Ovary (tissue), 7 donors: ENCODE measurements at regions not wholly inside any gene's neighbourhood (a gene's known extent, or its start where the extent isn't known, plus 50 kb on each side); places are given as distances from the start of the nearest gene placed in this dataset.
"Not testable (repeated sequence)": the region's sequence is repeated elsewhere in the genome, so short reads cannot be mapped to it uniquely, and the experiment has no call there.

ENCODE experiments used
- DNase-seq, 5 donors: peaks; one replicate each; pipeline ENCODE4 v3.0.0-alpha.2; 2019 to 2020
- H3K27ac ChIP-seq, 2 donors: fragments of 200-600 bp; one replicate each; pipeline versions ENCODE4 v1.5.1 to v1.8.0; 2019 to 2022
- H3K27me3 ChIP-seq: fragments of 200-600 bp; one replicate; pipeline ENCODE4 v1.8.0; 2022
- H3K36me3 ChIP-seq: fragments of 200-600 bp; sonication (generic); one replicate; pipeline ENCODE4 v1.5.1; 2019
- H3K4me1 ChIP-seq: one replicate; pipeline ENCODE4 v1.8.1; 2013; ENCODE audit warnings: mild to moderate bottlenecking, moderate library complexity; ENCODE audit not compliant: insufficient read depth
- H3K4me3 ChIP-seq: fragments of 200-600 bp; sonication (generic); one replicate; pipeline ENCODE4 v1.5.1; 2017
- H3K9me3 ChIP-seq, 2 donors: fragments of 200-600 bp in 1 of 2; sonication (generic) in 1 of 2; one replicate each; pipeline versions ENCODE4 v1.5.1 to v1.8.1; 2013 to 2019; ENCODE audit warnings: mild to moderate bottlenecking in 1 of 2, moderate library complexity in 1 of 2
- CTCF ChIP-seq, 3 donors: fragments of 450-650 bp in 2 of 3; fragments of 200-600 bp in 1 of 3; IDR thresholded peaks; one replicate each; pipeline versions ENCODE4 v1.5.1 to v1.8.0; 2016 to 2022; ENCODE audit warnings: antibody characterized with exemption in 3 of 3, mild to moderate bottlenecking in 1 of 3
- EP300 ChIP-seq: sonication (generic); formaldehyde crosslinking; IDR thresholded peaks from one replicate; pipeline ENCODE4 v1.6.1; 2017; ENCODE audit warnings: antibody characterized with exemption
- POLR2A ChIP-seq: fragments of 450-650 bp; IDR thresholded peaks from one replicate; pipeline ENCODE4 v1.6.1; 2017; ENCODE audit warnings: antibody characterized with exemption, mild to moderate bottlenecking, moderate library complexity
- WGBS, 3 donors: extraction: QIAGEN DNeasy Blood & Tissue Kit in 1 of 3; methylation state at CpG; one replicate each; pipeline versions ENCODE4 v1.1.5 to v1.1.7; 2013 to 2017; 5-methylcytosine and 5-hydroxymethylcytosine counted together
- intact Hi-C, 4 donors: fragments of 100-400 bp; cut with DNase I; formaldehyde crosslinking; loops; one replicate each; pipeline versions ENCODE4 v1.11.0 to v1.15.1; 2022 to 2023
- donor health status: DM: no; HTN: no; CAD: no; lungs with moderate emphysema.
- donor health status: DM: no; HTN: no; CAD: no.
- donor health status: Bipolar disorder and iron deficiency.
- donor health status: DM: no; HTN: no; CAD: no.
- donor health status: DM: yes; HTN: yes; CAD: no.

GRCh38 chrX:130545796-130546195 lies 144.0 kb downstream of the RBMX2 start:
- H3K36me3 ChIP-seq, result no peaks in the 10 kb centered on the region
- H3K27ac ChIP-seq, result no peak overlapping the region
- no peaks in the 10 kb centered on the region for H3K27me3 ChIP-seq
- no peak for DNase-seq
- no peak overlapping the region for H3K4me3 ChIP-seq
- intact Hi-C loops, result no loop called here
- no peaks in the 10 kb centered on the region for H3K4me1 ChIP-seq
- H3K9me3 ChIP-seq, result no peaks in the 10 kb centered on the region
- WGBS, 3 donors, result 76 to 84% (median 82%) methylated on average over 2 of the region's 2 CpGs
- TF ChIP-seq EP300 (no peak), POLR2A (no peak), CTCF (IDR thresholded peaks at IDR 0.05) (no peak)

GRCh38 chrX:130549382-130549781 lies 147.6 kb downstream of the RBMX2 start:
- WGBS, 3 donors, result 44 to 50% (median 46%) methylated on average over 5 of the region's 5 CpGs
- H3K36me3 ChIP-seq, intact Hi-C loops: not testable (repeated sequence)

GRCh38 chrX:130550351-130550750 lies 148.6 kb downstream of the RBMX2 start:
- Histone ChIP-seq H3K27me3 (no peaks in the 10 kb centered on the region), H3K27ac (no peak overlapping the region), H3K9me3 (no peaks in the 10 kb centered on the region), H3K4me1 (no peaks in the 10 kb centered on the region), H3K4me3 (no peak overlapping the region), H3K36me3 (no peaks in the 10 kb centered on the region)
- WGBS, 3 donors, result 56 to 69% (median 69%) methylated on average over 2 of the region's 2 CpGs
- TF ChIP-seq CTCF (IDR thresholded peaks at IDR 0.05), result no peak
- no peak for DNase-seq
- intact Hi-C loops, result no loop called here

More at GRCh38 chrX:130549382-130549781, 147.6 kb downstream of the RBMX2 start:
- not testable (repeated sequence) for H3K9me3 ChIP-seq, H3K27ac ChIP-seq, H3K4me3 ChIP-seq, DNase-seq, H3K4me1 ChIP-seq, H3K27me3 ChIP-seq

- Histone ChIP-seq H3K36me3 (no peaks in the 10 kb centered on the region), H3K27ac (no peak overlapping the region), H3K4me3 (no peak overlapping the region), H3K9me3 (no peaks in the 10 kb centered on the region), H3K4me1 (no peaks in the 10 kb centered on the region), H3K27me3 (no peaks in the 10 kb centered on the region)
- DNase-seq, result no peak
- intact Hi-C loops, result no loop called here
- TF ChIP-seq CTCF (IDR thresholded peaks at IDR 0.05) (no peak), POLR2A (no peak), EP300 (no peak)
- 68 to 71% (median 69%) methylated on average over 6 of the region's 6 CpGs for WGBS, 3 donors
Observed at GRCh38 chrX:130552444-130553073, 150.8 kb downstream of the RBMX2 start.

- H3K36me3 ChIP-seq, result no peaks in the 10 kb centered on the region
- H3K4me1 ChIP-seq, result no peaks in the 10 kb centered on the region
- DNase-seq, result no peak
- no peaks in the 10 kb centered on the region for H3K27me3 ChIP-seq
- H3K9me3 ChIP-seq, result no peaks in the 10 kb centered on the region
- H3K27ac ChIP-seq, result no peak overlapping the region
- TF ChIP-seq CTCF (IDR thresholded peaks at IDR 0.05) (no peak), EP300 (no peak), POLR2A (no peak)
- intact Hi-C loops, result no loop called here
- 44 to 47% (median 45%) methylated on average over 3 of the region's 3 CpGs for WGBS, 3 donors
- no peak overlapping the region for H3K4me3 ChIP-seq
Observed at GRCh38 chrX:130555341-130555740, 153.6 kb downstream of the RBMX2 start.
